ENCODE measurements at regions not wholly inside any gene's neighbourhood (a gene's known extent, or its start where the extent isn't known, plus 50 kb on each side); places are given as distances from the start of the nearest gene placed in this dataset.
A peak's percentile ranks its signal among the peaks of the same experiment; 100 is the strongest.

DNA sequence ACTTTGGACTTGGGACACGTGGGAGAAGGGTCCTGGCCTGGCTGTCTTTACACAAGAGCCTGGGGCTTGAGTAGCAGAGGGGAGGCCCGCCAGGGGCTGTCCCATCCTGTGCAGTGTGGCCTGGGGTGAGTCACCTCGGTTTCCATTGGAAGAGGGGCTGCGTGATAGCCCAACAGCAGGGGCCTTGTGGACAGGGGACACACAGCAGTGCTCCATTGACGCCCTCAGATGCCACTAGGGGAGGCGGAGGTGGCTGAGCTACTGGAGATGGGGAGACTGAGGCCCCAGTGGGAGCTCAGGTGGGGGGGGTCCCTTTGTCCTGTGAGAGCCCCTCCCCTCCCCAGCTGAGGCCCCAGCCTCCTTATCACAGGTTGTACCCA is 50.0 kb upstream of the RNU6ATAC start:
- Mint-ChIP-seq H3K27me3 (ENCODE audit: low read depth) (no peaks in the 10 kb centered on the region), H3K36me3 (no peaks in the 10 kb centered on the region), H3K4me1 (peaks cover 29% of the 10 kb centered on the region), H3K9me3 (peaks cover 5% of the 10 kb centered on the region), H3K4me3 (no peak overlapping the region), H3K27ac (peak overlapping the region; percentile 73)
- TF ChIP-seq, protein P1, sequence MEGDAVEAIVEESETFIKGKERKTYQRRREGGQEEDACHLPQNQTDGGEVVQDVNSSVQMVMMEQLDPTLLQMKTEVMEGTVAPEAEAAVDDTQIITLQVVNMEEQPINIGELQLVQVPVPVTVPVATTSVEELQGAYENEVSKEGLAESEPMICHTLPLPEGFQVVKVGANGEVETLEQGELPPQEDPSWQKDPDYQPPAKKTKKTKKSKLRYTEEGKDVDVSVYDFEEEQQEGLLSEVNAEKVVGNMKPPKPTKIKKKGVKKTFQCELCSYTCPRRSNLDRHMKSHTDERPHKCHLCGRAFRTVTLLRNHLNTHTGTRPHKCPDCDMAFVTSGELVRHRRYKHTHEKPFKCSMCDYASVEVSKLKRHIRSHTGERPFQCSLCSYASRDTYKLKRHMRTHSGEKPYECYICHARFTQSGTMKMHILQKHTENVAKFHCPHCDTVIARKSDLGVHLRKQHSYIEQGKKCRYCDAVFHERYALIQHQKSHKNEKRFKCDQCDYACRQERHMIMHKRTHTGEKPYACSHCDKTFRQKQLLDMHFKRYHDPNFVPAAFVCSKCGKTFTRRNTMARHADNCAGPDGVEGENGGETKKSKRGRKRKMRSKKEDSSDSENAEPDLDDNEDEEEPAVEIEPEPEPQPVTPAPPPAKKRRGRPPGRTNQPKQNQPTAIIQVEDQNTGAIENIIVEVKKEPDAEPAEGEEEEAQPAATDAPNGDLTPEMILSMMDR (IDR thresholded peaks at IDR 0.05; ENCODE audit: unreplicated experiment) = no peak
- DNase-seq (ENCODE audit: low spot score in 2 of 2, unreplicated experiment in 2 of 2) = no peak

GRCh38 chr9:134214766-134215419 is 50.5 kb upstream of the RNU6ATAC start:
- H3K4me3 Mint-ChIP-seq = no peak overlapping the region

DNA sequence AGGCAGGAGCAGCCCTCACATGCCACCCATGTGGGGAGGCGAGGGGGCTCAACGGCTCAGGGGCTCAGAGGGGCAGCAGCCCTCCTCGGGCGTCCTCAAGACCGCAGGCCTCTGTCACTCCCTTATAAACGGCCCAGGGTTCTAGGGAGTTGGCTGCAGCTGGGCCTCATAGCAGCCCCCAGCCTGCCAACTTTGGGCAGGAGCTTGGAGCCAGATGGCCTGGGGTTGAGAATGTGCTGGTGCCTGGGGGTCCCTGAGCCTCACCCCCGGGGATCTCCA is 51.0 kb upstream of the RNU6ATAC start:
- no peak overlapping the region for H3K4me3 Mint-ChIP-seq
- H3K9me3 Mint-ChIP-seq = peaks cover 5% of the 10 kb centered on the region
- H3K36me3 Mint-ChIP-seq = no peaks in the 10 kb centered on the region
- no peak for DNase-seq (ENCODE audit: low spot score in 2 of 2, unreplicated experiment in 2 of 2)
- peak overlapping the region; percentile 53 for H3K27ac Mint-ChIP-seq
- no peaks in the 10 kb centered on the region for H3K27me3 Mint-ChIP-seq (ENCODE audit: low read depth)
- TF ChIP-seq, protein P1 (IDR thresholded peaks at IDR 0.05; ENCODE audit: unreplicated experiment) = no peak
- H3K4me1 Mint-ChIP-seq = peaks cover 29% of the 10 kb centered on the region

More at GRCh38 chr9:134214766-134215419, 50.5 kb upstream of the RNU6ATAC start:
- no peak for DNase-seq (ENCODE audit: low spot score in 2 of 2, unreplicated experiment in 2 of 2)
- no peaks in the 10 kb centered on the region for H3K36me3 Mint-ChIP-seq
- H3K27ac Mint-ChIP-seq = peak overlapping the region; percentile 25
- H3K4me1 Mint-ChIP-seq = peaks cover 29% of the 10 kb centered on the region
- H3K9me3 Mint-ChIP-seq = peaks cover 5% of the 10 kb centered on the region
- TF ChIP-seq, protein P1 (IDR thresholded peaks at IDR 0.05; ENCODE audit: unreplicated experiment) = no peak
- no peaks in the 10 kb centered on the region for H3K27me3 Mint-ChIP-seq (ENCODE audit: low read depth)

GRCh38 chr9:134215699-134216448 is 51.5 kb upstream of the RNU6ATAC start:
- Mint-ChIP-seq H3K4me1 (peaks cover 29% of the 10 kb centered on the region), H3K4me3 (no peak overlapping the region), H3K27me3 (ENCODE audit: low read depth) (no peaks in the 10 kb centered on the region), H3K27ac (peak overlapping the region; percentile 53), H3K36me3 (no peaks in the 10 kb centered on the region), H3K9me3 (peaks cover 5% of the 10 kb centered on the region)
- TF ChIP-seq, protein P1 (IDR thresholded peaks at IDR 0.05; ENCODE audit: unreplicated experiment) = no peak
- no peak for DNase-seq (ENCODE audit: low spot score in 2 of 2, unreplicated experiment in 2 of 2)

- Mint-ChIP-seq H3K9me3 (peaks cover 5% of the 10 kb centered on the region), H3K27me3 (ENCODE audit: low read depth) (no peaks in the 10 kb centered on the region), H3K36me3 (no peaks in the 10 kb centered on the region), H3K27ac (no peak overlapping the region), H3K4me3 (no peak overlapping the region), H3K4me1 (peaks cover 29% of the 10 kb centered on the region)
- DNase-seq (ENCODE audit: low spot score in 2 of 2, unreplicated experiment in 2 of 2) = no peak
- TF ChIP-seq, protein P1 (IDR thresholded peaks at IDR 0.05; ENCODE audit: unreplicated experiment) = no peak
These were observed 52.1 kb upstream of the RNU6ATAC start for GRCh38 chr9:134216449-134216951.

Measured in mesothelial cell of epicardium (in vitro differentiated cells).